HCT116 (cell line): ENCODE measurements at regions not wholly inside any gene's neighbourhood (a gene's known extent, or its start where the extent isn't known, plus 50 kb on each side); places are given as distances from the start of the nearest gene placed in this dataset.

Experiments
- CEBPB ChIP-seq: IDR thresholded peaks from 2 replicates; pipeline ENCODE4 v1.6.1; 2012; ENCODE audit warnings: low read depth
- POLR2A ChIP-seq: IDR thresholded peaks from 2 replicates; pipeline ENCODE4 v1.7.0; 2011; ENCODE audit warnings: borderline replicate concordance; ENCODE audit not compliant: insufficient read depth, insufficient read length; ENCODE audit errors: extremely low read depth
- YY1 ChIP-seq: IDR thresholded peaks from 2 replicates; pipeline ENCODE4 v1.6.1; 2011; ENCODE audit warnings: low read length, low read depth, moderate library complexity, mild to moderate bottlenecking; ENCODE audit not compliant: insufficient replicate concordance; ENCODE audit errors: extremely low read depth
- ZBTB33 ChIP-seq: IDR thresholded peaks from 2 replicates; pipeline ENCODE4 v1.6.1; 2011; ENCODE audit warnings: mild to moderate bottlenecking, low read length, moderate library complexity; ENCODE audit not compliant: insufficient replicate concordance; ENCODE audit errors: extremely low read depth

GRCh38 chr20:48470141-48470540, 357.7 kb downstream of the PREX1 start:
- TF ChIP-seq YY1 (no peak), ZBTB33 (no peak), CEBPB (no peak), POLR2A (no peak)
